CD4-positive, CD25-positive, alpha-beta regulatory T cell (primary cell): ENCODE measurements at regions not wholly inside any gene's neighbourhood (a gene's known extent, or its start where the extent isn't known, plus 50 kb on each side); places are given as distances from the start of the nearest gene placed in this dataset.
"Not testable (repeated sequence)": the region's sequence is repeated elsewhere in the genome, so short reads cannot be mapped to it uniquely, and the experiment has no call there.

Experiments
- ATAC-seq, 2 donors: fragments of 150-1000 bp; cut with Tn5 transposase; one replicate each; pipeline ENCODE4 v1.10.0; 2021; ENCODE audit warnings: low read depth in 2 of 2, moderate number of reproducible peaks in 2 of 2, moderate library complexity in 1 of 2
- DNase-seq, 3 donors: peaks; one replicate each; pipeline versions ENCODE4 v3.0.0 to v3.0.0-alpha.2; 2012 to 2022; ENCODE audit warnings: mixed read lengths in 1 of 3
- H3K27ac ChIP-seq: one replicate; pipeline ENCODE4 v1.7.0; 2013; ENCODE audit warnings: mild to moderate bottlenecking, low read length; ENCODE audit not compliant: insufficient read depth, poor library complexity, severe bottlenecking
- H3K27me3 ChIP-seq: one replicate; pipeline ENCODE4 v1.7.0; 2013; ENCODE audit warnings: low read length; ENCODE audit not compliant: control insufficient read depth, insufficient read depth
- H3K36me3 ChIP-seq: one replicate; pipeline ENCODE4 v1.7.0; 2013; ENCODE audit warnings: mild to moderate bottlenecking, low read length, moderate library complexity; ENCODE audit not compliant: control insufficient read depth, insufficient read depth
- H3K4me1 ChIP-seq: 2 replicates; pipeline ENCODE4 v1.7.0; 2013; ENCODE audit warnings: mild to moderate bottlenecking, low read length; ENCODE audit not compliant: insufficient read depth, control insufficient read depth, poor library complexity, severe bottlenecking
- H3K4me3 ChIP-seq: one replicate; pipeline ENCODE4 v1.7.0; 2013; ENCODE audit warnings: low read depth, mild to moderate bottlenecking, low read length, moderate library complexity
- H3K9me3 ChIP-seq, 2 experiments: 1 replicate in 1 of 2; 2 replicates in 1 of 2; pipeline ENCODE4 v1.7.0; 2013; ENCODE audit warnings: low read length in 2 of 2, mild to moderate bottlenecking in 1 of 2, moderate library complexity in 1 of 2; ENCODE audit not compliant: control insufficient read depth in 2 of 2
- H3K27ac Mint-ChIP-seq, 3 donors: one replicate each; pipeline ENCODE4 v1.8.0; 2020 to 2022; ENCODE audit warnings: mild to moderate bottlenecking in 3 of 3, mixed read lengths in 3 of 3, moderate library complexity in 2 of 3
- H3K27me3 Mint-ChIP-seq: one replicate; pipeline ENCODE4 v1.8.0; 2022; ENCODE audit warnings: mild to moderate bottlenecking, mixed read lengths
- H3K36me3 Mint-ChIP-seq: one replicate; pipeline ENCODE4 v1.8.0; 2020; ENCODE audit warnings: mixed read lengths
- H3K4me1 Mint-ChIP-seq, 4 donors: one replicate each; pipeline ENCODE4 v1.8.0; 2020 to 2022; ENCODE audit warnings: mixed read lengths in 4 of 4, mild to moderate bottlenecking in 1 of 4
- H3K4me3 Mint-ChIP-seq, 4 donors: one replicate each; pipeline ENCODE4 v1.8.0; 2020 to 2022; ENCODE audit warnings: mild to moderate bottlenecking in 4 of 4, mixed read lengths in 4 of 4, moderate library complexity in 3 of 4
- H3K9me3 Mint-ChIP-seq, 7 donors: one replicate each; pipeline ENCODE4 v1.8.0; 2020 to 2022; ENCODE audit warnings: mixed read lengths in 7 of 7, mild to moderate bottlenecking in 3 of 7, moderate library complexity in 2 of 7

GRCh38 chr3:46797486-46797885 lies 65.8 kb downstream of the MYL3 start:
- H3K27ac Mint-ChIP-seq: no peak overlapping the region
- H3K27ac ChIP-seq: no peak overlapping the region
- H3K27me3 ChIP-seq: peaks cover 21% of the 10 kb centered on the region
- no peak overlapping the region for H3K4me3 ChIP-seq
- no peak for ATAC-seq
- H3K9me3 ChIP-seq: no peaks in the 10 kb centered on the region
- peaks cover 0 to 4% (median 0%) of the 10 kb centered on the region in 4 donors for H3K4me1 Mint-ChIP-seq
- H3K9me3 Mint-ChIP-seq: peaks cover 0 to 15% (median 6%) of the 10 kb centered on the region in 7 donors
- H3K36me3 ChIP-seq: no peaks in the 10 kb centered on the region
- no peak for DNase-seq
- no peaks in the 10 kb centered on the region for H3K36me3 Mint-ChIP-seq
- no peak overlapping the region for H3K4me3 Mint-ChIP-seq
- peaks cover 45% of the 10 kb centered on the region for H3K27me3 Mint-ChIP-seq
- no peaks in the 10 kb centered on the region for H3K4me1 ChIP-seq

- H3K4me3 Mint-ChIP-seq, H3K27ac Mint-ChIP-seq: not testable (repeated sequence)
These were observed 69.9 kb downstream of the MYL3 start for GRCh38 chr3:46793340-46793739.

GRCh38 chr3:46778101-46778500 lies 60.4 kb upstream of the PRSS50 start:
- H3K27me3 Mint-ChIP-seq: peaks cover 12% of the 10 kb centered on the region
- no peaks in the 10 kb centered on the region for H3K36me3 ChIP-seq
- peaks cover 4% of the 10 kb centered on the region for H3K27me3 ChIP-seq
- H3K4me1 ChIP-seq: no peaks in the 10 kb centered on the region
- peaks cover 0 to 16% (median 4%) of the 10 kb centered on the region in 7 donors for H3K9me3 Mint-ChIP-seq
- DNase-seq: no peak
- no peak overlapping the region for H3K4me3 Mint-ChIP-seq
- no peak for ATAC-seq
- H3K4me3 ChIP-seq: no peak overlapping the region
- H3K36me3 Mint-ChIP-seq: peaks cover 3% of the 10 kb centered on the region
- peaks cover 5 to 6% of the 10 kb centered on the region in 2 experiments for H3K9me3 ChIP-seq
- no peak overlapping the region for H3K27ac Mint-ChIP-seq
- H3K4me1 Mint-ChIP-seq: no peaks in the 10 kb centered on the region
- no peak overlapping the region for H3K27ac ChIP-seq

More at GRCh38 chr3:46793340-46793739, 69.9 kb downstream of the MYL3 start:
- not testable (repeated sequence) for H3K9me3 ChIP-seq, H3K4me1 Mint-ChIP-seq, H3K4me1 ChIP-seq, H3K36me3 Mint-ChIP-seq, H3K36me3 ChIP-seq, H3K27ac ChIP-seq, DNase-seq, H3K27me3 ChIP-seq, ATAC-seq, H3K4me3 ChIP-seq
- H3K27me3 Mint-ChIP-seq: peaks cover 48% of the 10 kb centered on the region
- H3K9me3 Mint-ChIP-seq: peaks cover 0 to 17% (median 7%) of the 10 kb centered on the region in 7 donors

- H3K27me3 ChIP-seq, H3K4me3 ChIP-seq, H3K27me3 Mint-ChIP-seq, DNase-seq, H3K4me3 Mint-ChIP-seq, ATAC-seq, H3K36me3 Mint-ChIP-seq, H3K27ac ChIP-seq, H3K36me3 ChIP-seq, H3K27ac Mint-ChIP-seq, H3K4me1 ChIP-seq, H3K4me1 Mint-ChIP-seq: not testable (repeated sequence)
- H3K9me3 ChIP-seq: peaks cover 19 to 22% of the 10 kb centered on the region in 2 experiments
- peaks cover 1 to 37% (median 12%) of the 10 kb centered on the region in 7 donors for H3K9me3 Mint-ChIP-seq
These were observed 54.8 kb upstream of the PRSS50 start for GRCh38 chr3:46772498-46772897.

GRCh38 chr3:46768061-46768460 lies 50.4 kb upstream of the PRSS50 start:
- Histone ChIP-seq H3K4me3 (no peak overlapping the region), H3K36me3 (no peaks in the 10 kb centered on the region), H3K4me1 (no peaks in the 10 kb centered on the region), H3K9me3 (peaks cover 35 to 38% of the 10 kb centered on the region in 2 experiments), H3K27ac (no peak overlapping the region), H3K27me3 (peaks cover 7% of the 10 kb centered on the region)
- DNase-seq: no peak
- H3K27me3 Mint-ChIP-seq: peaks cover 13% of the 10 kb centered on the region
- peaks cover 4% of the 10 kb centered on the region for H3K36me3 Mint-ChIP-seq
- no peaks in the 10 kb centered on the region for H3K4me1 Mint-ChIP-seq
- no peak overlapping the region for H3K27ac Mint-ChIP-seq
- H3K4me3 Mint-ChIP-seq: no peak overlapping the region
- peaks cover 3 to 59% (median 21%) of the 10 kb centered on the region in 7 donors for H3K9me3 Mint-ChIP-seq
- no peak for ATAC-seq
